CD14-positive monocyte (primary cell): ENCODE measurements at regions not wholly inside any gene's neighbourhood (a gene's known extent, or its start where the extent isn't known, plus 50 kb on each side); places are given as distances from the start of the nearest gene placed in this dataset.

Experiments used
- DNase-seq, 3 donors: peaks; one replicate each; pipeline ENCODE4 v3.0.0-alpha.2; 2011 to 2022
- H2AFZ ChIP-seq: 2 replicates; pipeline ENCODE4 v1.6.0; 2012; ENCODE audit warnings: mild to moderate bottlenecking, low read depth, low read length, inconsistent platforms; ENCODE audit not compliant: insufficient read depth, poor library complexity, severe bottlenecking
- H3K27ac ChIP-seq, 2 donors: 1 replicate in 1 of 2; 2 replicates in 1 of 2; pipeline ENCODE4 v1.5.1; 2012 to 2013; ENCODE audit warnings: low read length in 2 of 2, control low read depth in 1 of 2, inconsistent platforms in 1 of 2, low read depth in 1 of 2, mild to moderate bottlenecking in 1 of 2
- H3K27me3 ChIP-seq, 2 donors: one replicate each; pipeline versions ENCODE4 v1.6.0 to v1.6.1; 2011 to 2013; ENCODE audit warnings: low read length in 2 of 2; ENCODE audit not compliant: control insufficient read depth in 2 of 2, insufficient read depth in 2 of 2
- H3K36me3 ChIP-seq, 2 donors: replicated peaks in 1 of 2; 1 replicate in 1 of 2; 2 replicates in 1 of 2; pipeline versions ENCODE4 v1.5.1 to v1.6.1; 2012 to 2013; ENCODE audit warnings: low read length in 2 of 2, control low read depth in 1 of 2, inconsistent platforms in 1 of 2, mild to moderate bottlenecking in 1 of 2; ENCODE audit not compliant: insufficient read depth in 2 of 2, control insufficient read depth in 1 of 2
- H3K4me1 ChIP-seq, 2 donors: 1 replicate in 1 of 2; 2 replicates in 1 of 2; pipeline versions ENCODE4 v1.5.1 to v1.6.1; 2012 to 2013; ENCODE audit warnings: low read length in 2 of 2, control low read depth in 1 of 2, inconsistent platforms in 1 of 2, mild to moderate bottlenecking in 1 of 2, moderate library complexity in 1 of 2; ENCODE audit not compliant: insufficient read depth in 2 of 2, control insufficient read depth in 1 of 2
- H3K4me2 ChIP-seq: replicated peaks from 2 replicates; pipeline ENCODE3; 2012; ENCODE audit warnings: low read length, moderate library complexity, mild to moderate bottlenecking; ENCODE audit not compliant: poor library complexity, severe bottlenecking; ENCODE audit errors: extremely low read depth
- H3K4me3 ChIP-seq, 3 experiments: fragments of 200-600 bp in 1 of 3; sonication (generic) in 1 of 3; replicated peaks in 1 of 3; 1 replicate in 2 of 3; 2 replicates in 1 of 3; pipeline ENCODE4 v1.5.1; 2011 to 2013; ENCODE audit warnings: low read length in 3 of 3, mild to moderate bottlenecking in 3 of 3, control low read depth in 2 of 3, low read depth in 2 of 3, inconsistent platforms in 1 of 3, moderate library complexity in 1 of 3
- H3K79me2 ChIP-seq: 2 replicates; pipeline ENCODE4 v1.6.0; 2012; ENCODE audit warnings: mild to moderate bottlenecking, control low read depth, inconsistent platforms, low read length, moderate library complexity; ENCODE audit not compliant: insufficient read depth
- H3K9ac ChIP-seq: 2 replicates; pipeline ENCODE4 v1.6.0; 2017; ENCODE audit warnings: low read length, mild to moderate bottlenecking; ENCODE audit not compliant: insufficient read depth, poor library complexity, severe bottlenecking
- H3K9me3 ChIP-seq, 2 donors: replicated peaks in 1 of 2; 1 replicate in 1 of 2; 2 replicates in 1 of 2; pipeline versions ENCODE4 v1.5.1 to v1.6.1; 2012 to 2013; ENCODE audit warnings: low read length in 2 of 2, control low read depth in 1 of 2; ENCODE audit not compliant: control insufficient read depth in 1 of 2, insufficient read depth in 1 of 2
- H4K20me1 ChIP-seq: 2 replicates; pipeline ENCODE4 v1.6.0; 2012; ENCODE audit warnings: mild to moderate bottlenecking, low read length, control low read depth, moderate library complexity; ENCODE audit not compliant: insufficient read depth
- H3K27ac Mint-ChIP-seq, 7 donors: one replicate each; pipeline ENCODE4 v1.8.0; 2020; ENCODE audit warnings: mild to moderate bottlenecking in 7 of 7, mixed read lengths in 7 of 7, moderate library complexity in 6 of 7, inconsistent platforms in 2 of 7
- H3K27me3 Mint-ChIP-seq, 3 donors: one replicate each; pipeline ENCODE4 v1.8.0; 2021 to 2022; ENCODE audit warnings: low read depth in 3 of 3, mild to moderate bottlenecking in 3 of 3, mixed read lengths in 3 of 3, moderate library complexity in 3 of 3, inconsistent platforms in 1 of 3
- H3K36me3 Mint-ChIP-seq, 2 donors: one replicate each; pipeline ENCODE4 v1.8.0; 2020; ENCODE audit warnings: mixed read lengths in 2 of 2, inconsistent platforms in 1 of 2, mild to moderate bottlenecking in 1 of 2
- H3K4me1 Mint-ChIP-seq: one replicate; pipeline ENCODE4 v1.8.0; 2020; ENCODE audit warnings: mild to moderate bottlenecking, mixed read lengths
- H3K4me3 Mint-ChIP-seq, 2 donors: one replicate each; pipeline ENCODE4 v1.8.0; 2020; ENCODE audit warnings: mild to moderate bottlenecking in 2 of 2, mixed read lengths in 2 of 2, moderate library complexity in 1 of 2
- H3K9me3 Mint-ChIP-seq, 7 donors: one replicate each; pipeline ENCODE4 v1.8.0; 2020 to 2022; ENCODE audit warnings: mixed read lengths in 7 of 7, mild to moderate bottlenecking in 6 of 7, moderate library complexity in 6 of 7, inconsistent platforms in 2 of 7
- WGBS: methylation state at CpG from one replicate; pipeline ENCODE4 v1.1.5; 2013; ENCODE audit warnings: missing lambda C conversion rate; ENCODE audit not compliant: insufficient coverage; 5-methylcytosine and 5-hydroxymethylcytosine counted together
- intact Hi-C, 2 donors: fragments of 100-400 bp; cut with micrococcal nuclease; formaldehyde crosslinking; loops; one replicate each; pipeline versions ENCODE4 v1.15.0 to v1.15.1; 2023
- TF ChIP-seq, protein P1 (sequence below): fragments of 200-600 bp; IDR thresholded peaks from one replicate; pipeline ENCODE4 v1.8.0; 2022; ENCODE audit warnings: antibody characterized with exemption, mild to moderate bottlenecking

DNA sequence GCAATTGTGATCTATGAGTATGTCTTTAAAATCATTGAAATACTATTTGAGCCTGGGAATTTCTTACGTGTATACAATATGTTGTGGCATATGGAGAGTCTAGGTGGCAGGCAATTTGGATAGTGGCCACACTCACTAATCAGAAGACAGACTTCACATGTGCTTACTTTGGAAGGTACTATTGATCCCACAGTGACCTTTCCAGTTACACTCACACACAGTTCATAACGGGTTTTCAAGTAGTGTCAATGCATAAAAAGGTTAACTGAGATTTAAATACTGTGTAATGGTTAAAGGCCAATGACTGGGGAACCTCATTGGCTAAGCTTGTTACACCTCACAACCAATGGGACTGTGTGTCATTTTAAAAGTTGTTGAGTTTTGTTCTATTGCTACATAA lies 783.2 kb downstream of the RPA4 start:
- Mint-ChIP-seq H3K27ac (no peak overlapping the region), H3K9me3 (peaks cover 0 to 2% (median 0%) of the 10 kb centered on the region in 7 donors), H3K36me3 (no peaks in the 10 kb centered on the region), H3K27me3 (no peaks in the 10 kb centered on the region), H3K4me1 (no peaks in the 10 kb centered on the region), H3K4me3 (no peak overlapping the region)
- intact Hi-C loops = no loop called here
- Histone ChIP-seq H4K20me1 (no peaks in the 10 kb centered on the region), H3K9ac (no peak overlapping the region), H2AFZ (no peak overlapping the region), H3K4me1 (no peaks in the 10 kb centered on the region), H3K9me3 (no peaks in the 10 kb centered on the region), H3K79me2 (no peaks in the 10 kb centered on the region), H3K27ac (no peak overlapping the region), H3K4me2 (no peak overlapping the region), H3K27me3 (no peaks in the 10 kb centered on the region), H3K36me3 (no peaks in the 10 kb centered on the region), H3K4me3 (no peak overlapping the region)
- WGBS = no CpG with 5 or more reads among the region's 2 CpGs
- TF ChIP-seq, protein P1, sequence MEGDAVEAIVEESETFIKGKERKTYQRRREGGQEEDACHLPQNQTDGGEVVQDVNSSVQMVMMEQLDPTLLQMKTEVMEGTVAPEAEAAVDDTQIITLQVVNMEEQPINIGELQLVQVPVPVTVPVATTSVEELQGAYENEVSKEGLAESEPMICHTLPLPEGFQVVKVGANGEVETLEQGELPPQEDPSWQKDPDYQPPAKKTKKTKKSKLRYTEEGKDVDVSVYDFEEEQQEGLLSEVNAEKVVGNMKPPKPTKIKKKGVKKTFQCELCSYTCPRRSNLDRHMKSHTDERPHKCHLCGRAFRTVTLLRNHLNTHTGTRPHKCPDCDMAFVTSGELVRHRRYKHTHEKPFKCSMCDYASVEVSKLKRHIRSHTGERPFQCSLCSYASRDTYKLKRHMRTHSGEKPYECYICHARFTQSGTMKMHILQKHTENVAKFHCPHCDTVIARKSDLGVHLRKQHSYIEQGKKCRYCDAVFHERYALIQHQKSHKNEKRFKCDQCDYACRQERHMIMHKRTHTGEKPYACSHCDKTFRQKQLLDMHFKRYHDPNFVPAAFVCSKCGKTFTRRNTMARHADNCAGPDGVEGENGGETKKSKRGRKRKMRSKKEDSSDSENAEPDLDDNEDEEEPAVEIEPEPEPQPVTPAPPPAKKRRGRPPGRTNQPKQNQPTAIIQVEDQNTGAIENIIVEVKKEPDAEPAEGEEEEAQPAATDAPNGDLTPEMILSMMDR = no peak
- no peak for DNase-seq

- no peak overlapping the region for H3K4me3 ChIP-seq
- no peak overlapping the region for H2AFZ ChIP-seq
- Mint-ChIP-seq H3K36me3 (no peaks in the 10 kb centered on the region), H3K9me3 (peaks cover 0 to 2% (median 0%) of the 10 kb centered on the region in 7 donors), H3K27ac (no peak overlapping the region), H3K27me3 (peaks cover 0 to 2% (median 0%) of the 10 kb centered on the region in 3 donors), H3K4me3 (no peak overlapping the region), H3K4me1 (no peaks in the 10 kb centered on the region)
- H3K36me3 ChIP-seq = no peaks in the 10 kb centered on the region
- H3K79me2 ChIP-seq = no peaks in the 10 kb centered on the region
- H3K9ac ChIP-seq = no peak overlapping the region
- intact Hi-C loops = no loop called here
- no peak for DNase-seq
- H4K20me1 ChIP-seq = no peaks in the 10 kb centered on the region
- H3K27me3 ChIP-seq = no peaks in the 10 kb centered on the region
- H3K4me1 ChIP-seq = no peaks in the 10 kb centered on the region
- H3K4me2 ChIP-seq = no peak overlapping the region
- no CpG with 5 or more reads among the region's 2 CpGs for WGBS
- TF ChIP-seq, protein P1 = no peak
- no peaks in the 10 kb centered on the region for H3K9me3 ChIP-seq
- no peak overlapping the region for H3K27ac ChIP-seq
Measured at GRCh38 chrX:97668126-97668525, 784.4 kb downstream of the RPA4 start.
